Small intestine (tissue), 7 donors: ENCODE measurements at regions not wholly inside any gene's neighbourhood (a gene's known extent, or its start where the extent isn't known, plus 50 kb on each side); places are given as distances from the start of the nearest gene placed in this dataset.
A peak's percentile ranks its signal among the peaks of the same experiment; 100 is the strongest.

Source experiments
- DNase-seq, 2 donors: peaks; one replicate each; pipeline versions ENCODE4 v3.0.0 to v3.0.0-alpha.2; 2013
- FAIRE-seq: peaks from 2 replicates; lab custom pipeline; 2012; peaks lifted over from hg19 to GRCh38; lab: Jason Lieb, UNC
- H3K27ac ChIP-seq, 3 donors: one replicate each; pipeline ENCODE4 v1.5.1; 2013; ENCODE audit warnings: low read length in 2 of 3, mild to moderate bottlenecking in 2 of 3, control low read depth in 1 of 3, inconsistent platforms in 1 of 3, low read depth in 1 of 3, moderate library complexity in 1 of 3
- H3K27me3 ChIP-seq, 3 donors: one replicate each; pipeline ENCODE4 v1.6.1; 2013; ENCODE audit warnings: low read length in 3 of 3, inconsistent platforms in 1 of 3; ENCODE audit not compliant: control insufficient read depth in 3 of 3, insufficient read depth in 3 of 3
- H3K36me3 ChIP-seq, 3 donors: one replicate each; pipeline ENCODE4 v1.6.1; 2013; ENCODE audit warnings: low read length in 3 of 3, inconsistent platforms in 1 of 3, low read depth in 1 of 3, mild to moderate bottlenecking in 1 of 3, moderate library complexity in 1 of 3; ENCODE audit not compliant: control insufficient read depth in 3 of 3, insufficient read depth in 2 of 3
- H3K4me1 ChIP-seq, 3 donors: one replicate each; pipeline ENCODE4 v1.6.1; 2013; ENCODE audit warnings: low read length in 2 of 3, inconsistent platforms in 1 of 3, low read depth in 1 of 3, mild to moderate bottlenecking in 1 of 3, moderate library complexity in 1 of 3; ENCODE audit not compliant: control insufficient read depth in 3 of 3, insufficient read depth in 2 of 3
- H3K4me3 ChIP-seq, 3 donors: one replicate each; pipeline ENCODE4 v1.5.1; 2013; ENCODE audit warnings: low read length in 3 of 3, control low read depth in 1 of 3, inconsistent platforms in 1 of 3, low read depth in 1 of 3, mild to moderate bottlenecking in 1 of 3, moderate library complexity in 1 of 3
- H3K9me3 ChIP-seq, 2 donors: one replicate each; pipeline ENCODE4 v1.6.1; 2013; ENCODE audit warnings: low read depth in 1 of 2, low read length in 1 of 2; ENCODE audit not compliant: control insufficient read depth in 2 of 2, insufficient read depth in 1 of 2
- whole genome bisulfite sequencing, 3 donors: extraction: QIAGEN DNeasy Blood & Tissue Kit; methylation state at CpG; one replicate each; pipeline ENCODE4 v1.1.7; 2013; 5-methylcytosine and 5-hydroxymethylcytosine counted together
- donor health status: healthy with polysubstance abuse.
- donor health status: control.
- donor health status: control.
- donor health status: Bipolar disorder and iron deficiency.
- donor health status: healthy.

- H3K27ac ChIP-seq = no peak overlapping the region
Observed at GRCh38 chr1:184909019-184909418, 65.3 kb downstream of the NIBAN1 start.

DNA sequence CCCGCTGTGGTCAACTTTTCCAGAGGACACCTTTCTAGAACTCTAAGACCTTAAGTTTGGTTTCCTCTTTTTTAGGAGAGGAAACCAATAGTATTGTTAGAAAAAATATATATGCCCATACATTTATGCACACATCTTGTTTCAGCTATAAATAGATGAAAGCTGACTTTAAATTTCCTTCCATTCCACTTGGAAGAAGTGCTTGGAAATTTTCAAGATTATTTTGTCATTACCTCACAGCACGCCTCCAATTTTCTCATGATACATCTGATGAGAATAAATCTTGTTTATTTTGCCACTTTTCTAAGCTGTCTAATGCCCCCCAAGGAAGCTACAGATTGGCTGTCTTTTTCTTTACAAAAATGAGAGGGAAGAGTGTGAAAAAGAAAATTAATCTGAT, 65.8 kb downstream of the NIBAN1 start:
- 92 to 94% (median 93%) methylated on average over 2 of the region's 2 CpGs for WGBS, 3 donors
- Histone ChIP-seq H3K4me3 (no peak overlapping the region), H3K9me3 (no peaks in the 10 kb centered on the region), H3K4me1 (peaks cover 0 to 5% (median 0%) of the 10 kb centered on the region in 3 donors), H3K27me3 (no peaks in the 10 kb centered on the region), H3K27ac (no peak overlapping the region), H3K36me3 (no peaks in the 10 kb centered on the region)
- FAIRE-seq (no peak), DNase-seq (no peak)

More at GRCh38 chr1:184909019-184909418, 65.3 kb downstream of the NIBAN1 start:
- no peak overlapping the region for H3K4me3 ChIP-seq
- FAIRE-seq (no peak), DNase-seq (no peak)
- H3K4me1 ChIP-seq = peaks cover 0 to 5% (median 0%) of the 10 kb centered on the region in 3 donors
- no peaks in the 10 kb centered on the region for H3K9me3 ChIP-seq
- no peaks in the 10 kb centered on the region for H3K27me3 ChIP-seq
- H3K36me3 ChIP-seq = no peaks in the 10 kb centered on the region

DNA sequence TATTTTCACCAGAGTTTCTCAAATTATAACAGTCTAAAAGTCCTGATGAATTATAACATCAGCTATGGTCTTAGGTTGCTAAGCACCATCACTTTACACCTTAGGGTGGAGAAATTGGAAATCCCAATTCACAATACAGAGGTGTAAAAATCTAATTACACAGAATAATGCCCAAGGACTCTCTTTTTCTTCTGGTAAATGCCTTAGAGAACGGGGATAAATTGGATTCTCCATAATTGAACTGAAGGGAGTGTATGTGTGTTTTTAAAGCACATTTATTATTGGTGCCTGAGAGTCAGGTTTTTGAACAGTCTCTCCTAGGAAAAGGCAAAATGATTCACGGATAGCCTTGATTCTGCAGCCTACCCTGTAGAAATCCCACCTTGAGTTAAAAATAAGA, 66.8 kb downstream of the NIBAN1 start:
- no peaks in the 10 kb centered on the region for H3K36me3 ChIP-seq
- H3K4me1 ChIP-seq = peaks cover 0 to 5% (median 0%) of the 10 kb centered on the region in 3 donors
- 93 to 100% (median 94%) methylated on average over 2 of the region's 2 CpGs for WGBS, 3 donors
- H3K9me3 ChIP-seq = no peaks in the 10 kb centered on the region
- no peak overlapping the region for H3K27ac ChIP-seq
- no peaks in the 10 kb centered on the region for H3K27me3 ChIP-seq
- DNase-seq (no peak), FAIRE-seq (no peak)
- H3K4me3 ChIP-seq = no peak overlapping the region

- H3K27me3 ChIP-seq = no peaks in the 10 kb centered on the region
- H3K4me1 ChIP-seq = peaks cover 0 to 5% (median 0%) of the 10 kb centered on the region in 3 donors
- no peaks in the 10 kb centered on the region for H3K9me3 ChIP-seq
- H3K27ac ChIP-seq = no peak overlapping the region
- no peak overlapping the region for H3K4me3 ChIP-seq
- no peak for DNase-seq
- H3K36me3 ChIP-seq = no peaks in the 10 kb centered on the region
- 75 to 81% (median 78%) methylated on average over 1 of the region's 1 CpG for WGBS, 3 donors
- FAIRE-seq = no peak
Observed at GRCh38 chr1:184906761-184907160, 67.5 kb downstream of the NIBAN1 start.

DNA sequence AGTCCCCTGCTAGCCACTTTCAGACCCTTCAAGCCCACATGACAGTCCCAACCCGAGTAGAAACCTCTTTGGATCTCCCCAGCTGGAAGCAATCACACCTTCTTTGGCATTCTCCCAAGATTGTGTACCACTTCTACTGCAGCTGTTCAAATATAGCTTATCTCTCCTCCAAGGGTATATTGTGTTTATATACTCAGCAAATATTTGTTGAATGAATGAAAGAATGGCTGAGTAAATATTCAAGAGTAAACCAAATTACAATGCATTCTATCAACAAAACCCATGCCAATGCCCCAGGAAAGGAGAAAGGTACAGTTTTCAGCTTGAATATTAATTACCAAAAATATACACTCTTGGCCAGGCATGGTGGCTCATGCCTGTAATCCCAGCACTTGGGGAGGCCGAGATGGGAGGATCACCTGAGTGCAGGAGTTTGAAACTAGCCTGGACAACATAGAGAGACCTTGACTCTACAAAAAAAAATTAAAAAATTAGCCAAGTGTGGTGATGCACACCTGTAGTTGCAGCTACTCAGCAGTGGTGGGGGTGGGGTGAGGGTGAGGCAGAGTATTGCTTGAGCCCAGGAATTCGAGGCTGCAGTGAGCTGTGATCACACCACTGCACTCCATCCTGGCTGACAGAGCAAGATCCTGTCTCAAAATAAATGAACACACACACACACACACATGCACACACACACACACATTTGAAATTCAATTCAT, 68.5 kb downstream of the NIBAN1 start:
- DNase-seq (peak; percentile 60 to 76), FAIRE-seq (no peak)
- WGBS, 3 donors = 11 to 50% (median 33%) methylated on average over 3 of the region's 3 CpGs
- Histone ChIP-seq H3K4me3 (no peak overlapping the region), H3K36me3 (no peaks in the 10 kb centered on the region), H3K9me3 (no peaks in the 10 kb centered on the region), H3K27ac (no peak overlapping the region), H3K27me3 (no peaks in the 10 kb centered on the region), H3K4me1 (peaks cover 0 to 7% (median 0%) of the 10 kb centered on the region in 3 donors)

- FAIRE-seq (no peak), DNase-seq (no peak)
- H3K36me3 ChIP-seq = no peaks in the 10 kb centered on the region
- WGBS, 3 donors = 85 to 91% (median 90%) methylated on average over 2 of the region's 2 CpGs
- H3K27me3 ChIP-seq = no peaks in the 10 kb centered on the region
- peaks cover 0 to 7% (median 0%) of the 10 kb centered on the region in 3 donors for H3K4me1 ChIP-seq
- no peak overlapping the region for H3K4me3 ChIP-seq
- no peaks in the 10 kb centered on the region for H3K9me3 ChIP-seq
- H3K27ac ChIP-seq = no peak overlapping the region
Observed at GRCh38 chr1:184903111-184903692, 71.1 kb downstream of the NIBAN1 start.

DNA sequence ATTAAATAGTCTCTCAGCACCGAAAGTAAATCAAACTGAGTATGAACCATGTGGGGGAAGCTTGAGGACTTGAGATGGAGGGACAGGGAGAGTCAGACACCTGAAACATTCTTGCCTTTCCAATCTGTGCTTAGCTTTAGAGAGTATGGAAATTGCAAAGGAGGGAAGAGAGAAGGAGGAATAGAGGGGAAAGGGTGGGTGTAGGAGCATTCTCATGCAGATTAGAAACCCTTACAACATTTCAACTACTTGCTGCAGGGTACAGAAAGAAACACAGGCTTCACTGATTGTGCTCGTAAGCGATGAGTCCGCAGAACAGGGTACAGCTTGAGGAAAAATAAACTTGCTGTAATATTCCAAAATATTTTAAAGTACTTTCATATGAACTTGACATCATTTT, 73.8 kb downstream of the NIBAN1 start:
- Histone ChIP-seq H3K36me3 (no peaks in the 10 kb centered on the region), H3K4me3 (no peak overlapping the region), H3K27me3 (no peaks in the 10 kb centered on the region), H3K9me3 (no peaks in the 10 kb centered on the region), H3K4me1 (peaks cover 0 to 7% (median 0%) of the 10 kb centered on the region in 3 donors), H3K27ac (no peak overlapping the region)
- FAIRE-seq (no peak), DNase-seq (no peak)
- 95 to 96% (median 96%) methylated on average over 4 of the region's 4 CpGs for WGBS, 3 donors

GRCh38 chr1:184896000-184896399, 78.3 kb downstream of the NIBAN1 start:
- H3K36me3 ChIP-seq = no peaks in the 10 kb centered on the region
- H3K9me3 ChIP-seq = no peaks in the 10 kb centered on the region
- DNase-seq (no peak), FAIRE-seq (no peak)
- no peak overlapping the region for H3K27ac ChIP-seq
- WGBS, 3 donors = 77 to 92% (median 82%) methylated on average over 2 of the region's 2 CpGs
- H3K4me1 ChIP-seq = no peaks in the 10 kb centered on the region
- H3K4me3 ChIP-seq = no peak overlapping the region
- no peaks in the 10 kb centered on the region for H3K27me3 ChIP-seq
